HG03442 (cell line): ENCODE measurements at regions not wholly inside any gene's neighbourhood (a gene's known extent, or its start where the extent isn't known, plus 50 kb on each side); places are given as distances from the start of the nearest gene placed in this dataset.

Source experiments
- ATAC-seq: cut with Tn5 transposase; IDR thresholded peaks from one replicate; pipeline ENCODE4 v1.9.1; 2021; ENCODE audit warnings: mild to moderate bottlenecking, moderate library complexity; ENCODE audit not compliant: unreplicated experiment

- ATAC-seq = no peak
Observed at GRCh38 chr14:101501858-101502615, 59.3 kb upstream of the DIO3 start.

GRCh38 chr14:101502761-101503392, 58.4 kb upstream of the DIO3 start:
- no peak for ATAC-seq

- ATAC-seq = no peak
Observed at GRCh38 chr14:101503431-101504095, 57.7 kb upstream of the DIO3 start.

GRCh38 chr14:101504096-101504948, 57.0 kb upstream of the DIO3 start:
- ATAC-seq = no peak

GRCh38 chr14:101505236-101505970, 55.9 kb upstream of the DIO3 start:
- no peak for ATAC-seq

- ATAC-seq = no peak
Observed at GRCh38 chr14:101506211-101506925, 54.9 kb upstream of the DIO3 start.

GRCh38 chr14:101506926-101507835, 54.1 kb upstream of the DIO3 start:
- ATAC-seq = no peak

GRCh38 chr14:101507836-101508150, 53.5 kb upstream of the DIO3 start:
- ATAC-seq = no peak

GRCh38 chr14:101508196-101508947, 52.9 kb upstream of the DIO3 start:
- ATAC-seq = no peak

- no peak for ATAC-seq
Observed at GRCh38 chr14:101508948-101509729, 52.2 kb upstream of the DIO3 start.

GRCh38 chr14:101509730-101510371, 51.4 kb upstream of the DIO3 start:
- ATAC-seq = no peak

- no peak for ATAC-seq
Observed at GRCh38 chr14:101511199-101511598, 50.1 kb upstream of the DIO3 start.
